ENCODE measurements at regions not wholly inside any gene's neighbourhood (a gene's known extent, or its start where the extent isn't known, plus 50 kb on each side); places are given as distances from the start of the nearest gene placed in this dataset.

GRCh38 chr17:70989280-70989679 lies 819.9 kb downstream of the KCNJ2 start:
- no peak for TF ChIP-seq POLR2A (IDR thresholded peaks at IDR 0.05; ENCODE audit: low read depth, low read length)
- TF ChIP-seq TAF1 (IDR thresholded peaks at IDR 0.05; ENCODE audit: borderline replicate concordance, low read depth, low read length) = no peak
